ENCODE measurements at regions not wholly inside any gene's neighbourhood (a gene's known extent, or its start where the extent isn't known, plus 50 kb on each side); places are given as distances from the start of the nearest gene placed in this dataset.
"Not testable (repeated sequence)": the region's sequence is repeated elsewhere in the genome, so short reads cannot be mapped to it uniquely, and the experiment has no call there.

GRCh38 chr4:179051206-179051605 lies 1609.0 kb upstream of the AGA start:
- no peak for TF ChIP-seq CTCF (IDR thresholded peaks at IDR 0.05; ENCODE audit: control extremely low read depth, extremely low read depth)
- no peak overlapping the region for H3K27ac ChIP-seq (ENCODE audit: low read depth in 1 of 2, low read length in 1 of 2)

DNA sequence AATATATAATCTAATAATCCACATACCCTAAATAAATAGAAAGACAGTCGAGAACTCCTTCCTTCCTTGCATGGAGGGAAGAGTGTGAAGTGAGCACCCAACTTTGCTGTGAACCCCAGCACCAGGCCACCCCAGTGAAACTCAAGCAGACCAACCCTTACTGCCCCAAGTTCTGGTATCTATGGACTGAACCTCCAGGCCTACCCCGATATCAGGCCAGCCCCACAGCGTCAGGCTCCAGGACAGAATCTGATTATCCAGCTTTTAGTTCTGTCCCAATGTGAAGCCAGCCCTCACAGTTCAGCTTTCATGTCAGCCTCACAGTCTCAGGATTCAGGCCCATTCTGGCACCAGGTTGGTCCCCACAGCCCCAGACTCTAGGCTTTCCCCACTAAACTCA lies 1617.2 kb upstream of the AGA start:
- no peaks in the 10 kb centered on the region for H3K4me1 ChIP-seq (ENCODE audit: control insufficient read depth in 5 of 5, insufficient read depth in 5 of 5, low read length in 5 of 5)
- no peak for DNase-seq
- H3K27me3 ChIP-seq (ENCODE audit: control insufficient read depth in 3 of 3, insufficient read depth in 3 of 3, low read length in 2 of 3): no peaks in the 10 kb centered on the region
- no peak overlapping the region for H3K27ac ChIP-seq (ENCODE audit: low read depth in 1 of 2, low read length in 1 of 2)
- WGBS, 2 donors: 87 to 95% methylated on average over 3 of the region's 3 CpGs
- no peaks in the 10 kb centered on the region for H3K36me3 ChIP-seq (ENCODE audit: control insufficient read depth in 4 of 4, insufficient read depth in 4 of 4, low read length in 4 of 4)
- peaks cover 0 to 4% (median under 1%) of the 10 kb centered on the region in 4 donors for H3K9me3 ChIP-seq (ENCODE audit: control insufficient read depth in 4 of 4, insufficient read depth in 3 of 4, low read length in 3 of 4)
- no peak overlapping the region for H3K4me3 ChIP-seq
- ATAC-seq (ENCODE audit: insufficient read depth, low FRiP score): no peak
- TF ChIP-seq CTCF (IDR thresholded peaks at IDR 0.05; ENCODE audit: control extremely low read depth, extremely low read depth): no peak
- no peak overlapping the region for H3K9ac ChIP-seq (ENCODE audit: insufficient read depth in 1 of 2, low read length in 2 of 2)

More at GRCh38 chr4:179051206-179051605, 1609.0 kb upstream of the AGA start:
- Histone ChIP-seq H3K36me3 (ENCODE audit: control insufficient read depth in 4 of 4, insufficient read depth in 4 of 4, low read length in 4 of 4) (no peaks in the 10 kb centered on the region), H3K4me3 (no peak overlapping the region), H3K4me1 (ENCODE audit: control insufficient read depth in 5 of 5, insufficient read depth in 5 of 5, low read length in 5 of 5) (no peaks in the 10 kb centered on the region), H3K9ac (ENCODE audit: insufficient read depth in 1 of 2, low read length in 2 of 2) (no peak overlapping the region), H3K9me3 (ENCODE audit: control insufficient read depth in 4 of 4, insufficient read depth in 3 of 4, low read length in 3 of 4) (peaks cover 0 to 4% (median 0%) of the 10 kb centered on the region in 4 donors), H3K27me3 (ENCODE audit: control insufficient read depth in 3 of 3, insufficient read depth in 3 of 3, low read length in 2 of 3) (no peaks in the 10 kb centered on the region)
- WGBS, 2 donors: 30 to 49% methylated on average over 1 of the region's 1 CpG
- DNase-seq (no peak), ATAC-seq (ENCODE audit: insufficient read depth, low FRiP score) (no peak)

GRCh38 chr4:179066254-179066653 lies 1624.0 kb upstream of the AGA start:
- H3K9ac ChIP-seq (ENCODE audit: insufficient read depth in 1 of 2, low read length in 2 of 2); H3K4me3 ChIP-seq; DNase-seq; ATAC-seq (ENCODE audit: insufficient read depth, low FRiP score); H3K4me1 ChIP-seq (ENCODE audit: control insufficient read depth in 5 of 5, insufficient read depth in 5 of 5, low read length in 5 of 5); H3K36me3 ChIP-seq (ENCODE audit: control insufficient read depth in 4 of 4, insufficient read depth in 4 of 4, low read length in 4 of 4); H3K9me3 ChIP-seq (ENCODE audit: control insufficient read depth in 4 of 4, insufficient read depth in 3 of 4, low read length in 3 of 4); H3K27me3 ChIP-seq (ENCODE audit: control insufficient read depth in 3 of 3, insufficient read depth in 3 of 3, low read length in 2 of 3); H3K27ac ChIP-seq (ENCODE audit: low read depth in 1 of 2, low read length in 1 of 2): not testable (repeated sequence)
- 91 to 93% methylated on average over 12 of the region's 12 CpGs for WGBS, 2 donors

GRCh38 chr4:179071131-179071530 lies 1628.9 kb upstream of the AGA start:
- Histone ChIP-seq H3K4me1 (ENCODE audit: control insufficient read depth in 5 of 5, insufficient read depth in 5 of 5, low read length in 5 of 5) (no peaks in the 10 kb centered on the region), H3K4me3 (no peak overlapping the region), H3K9ac (ENCODE audit: insufficient read depth in 1 of 2, low read length in 2 of 2) (no peak overlapping the region), H3K27me3 (ENCODE audit: control insufficient read depth in 3 of 3, insufficient read depth in 3 of 3, low read length in 2 of 3) (no peaks in the 10 kb centered on the region), H3K9me3 (ENCODE audit: control insufficient read depth in 4 of 4, insufficient read depth in 3 of 4, low read length in 3 of 4) (no peaks in the 10 kb centered on the region), H3K27ac (ENCODE audit: low read depth in 1 of 2, low read length in 1 of 2) (no peak overlapping the region), H3K36me3 (ENCODE audit: control insufficient read depth in 4 of 4, insufficient read depth in 4 of 4, low read length in 4 of 4) (no peaks in the 10 kb centered on the region)
- no peak for DNase-seq
- ATAC-seq (ENCODE audit: insufficient read depth, low FRiP score): no peak
- no peak for TF ChIP-seq CTCF (IDR thresholded peaks at IDR 0.05; ENCODE audit: control extremely low read depth, extremely low read depth)
- 84 to 92% methylated on average over 2 of the region's 2 CpGs for WGBS, 2 donors
